OCI-LY1 (cell line): ENCODE measurements at regions not wholly inside any gene's neighbourhood (a gene's known extent, or its start where the extent isn't known, plus 50 kb on each side); places are given as distances from the start of the nearest gene placed in this dataset.

ENCODE experiments used
- CTCF ChIP-seq: fragments of 200-600 bp; sonication (generic), shearing (Covaris generic); IDR thresholded peaks from 2 replicates; pipeline ENCODE4 v1.5.1; 2017; ENCODE audit warnings: mild to moderate bottlenecking, antibody characterized with exemption, low read length, moderate library complexity, mixed read lengths
- EZH2 ChIP-seq: fragments of 200-600 bp; sonication (generic), shearing (Covaris generic); IDR thresholded peaks from 2 replicates; pipeline ENCODE4 v1.8.0; 2017; ENCODE audit warnings: borderline replicate concordance, mixed run types, mild to moderate bottlenecking, antibody characterized with exemption, low read length, moderate library complexity, mixed read lengths

DNA sequence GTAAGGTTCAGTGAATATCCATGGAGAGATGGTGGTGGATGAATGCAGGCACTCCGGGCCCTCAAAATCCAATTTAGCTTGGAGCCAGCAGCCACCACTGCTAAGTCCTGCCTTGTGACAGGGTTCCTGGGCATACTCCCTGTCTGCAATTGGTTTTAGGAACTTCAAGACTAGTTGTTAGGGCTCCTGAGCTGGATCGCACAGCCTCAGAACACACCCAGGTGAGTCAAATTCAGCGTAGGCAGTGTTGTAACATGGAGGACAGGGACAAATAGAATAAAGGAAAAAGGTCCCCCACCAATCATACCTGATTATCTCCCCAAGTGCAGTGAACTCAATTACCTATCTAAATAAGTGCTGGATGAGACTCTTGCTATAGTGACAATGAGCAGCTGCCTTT is 74.6 kb downstream of the PERP start:
- TF ChIP-seq CTCF (no peak), EZH2 (no peak)
